T1000 (cell line): ENCODE measurements at regions not wholly inside any gene's neighbourhood (a gene's known extent, or its start where the extent isn't known, plus 50 kb on each side); places are given as distances from the start of the nearest gene placed in this dataset.

Experiments
- DNase-seq: peaks from one replicate; lab custom pipeline; 2025; ENCODE audit warnings: mixed read lengths; lab: John Stamatoyannopoulos, UW

DNA sequence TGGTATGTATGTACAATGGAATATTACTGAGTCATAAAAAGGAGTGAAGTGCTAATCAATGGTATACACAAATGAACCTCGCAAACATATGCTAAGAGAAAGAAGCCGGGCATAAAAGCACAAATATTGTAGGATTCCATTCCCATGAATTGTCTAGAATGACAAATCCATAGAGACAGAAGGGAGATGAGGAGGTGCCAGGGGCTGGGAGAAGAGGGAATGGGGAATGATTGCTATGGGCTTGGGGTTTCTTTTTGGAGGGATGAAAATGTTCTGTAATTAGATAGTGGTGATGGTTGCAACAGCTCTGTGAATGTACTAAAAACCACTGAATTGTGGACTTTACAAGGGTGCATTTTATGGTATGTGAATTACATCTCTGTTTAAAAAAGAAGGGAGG is 73.5 kb downstream of the GLI2 start:
- DNase-seq, result no peak

DNA sequence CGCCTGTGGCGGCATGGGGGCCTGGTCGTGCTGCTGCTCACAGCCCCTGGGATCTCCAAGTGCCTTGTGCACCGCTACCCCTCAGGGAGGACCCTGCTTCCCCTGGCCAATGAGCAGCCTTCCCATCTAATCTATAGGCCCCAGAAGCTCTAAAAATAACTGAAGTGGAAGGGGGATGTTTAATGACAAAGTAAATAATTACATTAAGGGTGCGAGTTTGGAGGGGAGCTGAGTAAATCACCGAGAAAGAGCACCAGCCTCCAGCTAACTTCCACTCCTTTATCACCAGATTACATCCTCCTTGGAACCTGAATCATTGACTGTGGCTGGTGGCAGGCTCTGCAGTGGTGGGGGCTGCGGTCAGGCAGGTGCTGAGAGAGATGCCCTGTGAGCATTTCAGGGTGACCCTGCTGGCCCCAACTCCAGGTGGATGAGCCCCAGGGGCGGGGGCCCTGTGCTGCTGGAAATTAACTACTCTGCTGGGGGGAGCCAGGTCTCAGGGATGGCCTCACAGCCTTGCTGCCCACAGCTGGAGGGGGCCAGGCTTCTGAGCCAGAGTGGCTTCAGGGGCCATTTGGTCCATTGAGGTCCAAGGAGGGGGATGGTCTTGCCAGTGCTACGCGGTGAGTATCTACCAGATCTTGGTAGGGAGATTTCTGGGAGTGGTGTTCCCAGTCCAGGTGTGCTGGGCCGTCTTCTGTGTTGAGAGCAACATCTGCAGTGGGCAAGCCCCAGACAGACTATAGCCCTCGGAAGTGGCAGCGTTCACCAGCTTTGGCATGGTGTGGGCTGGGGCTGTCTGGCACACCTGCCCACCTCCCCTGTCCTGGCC is 74.2 kb downstream of the GLI2 start:
- no peak for DNase-seq

DNA sequence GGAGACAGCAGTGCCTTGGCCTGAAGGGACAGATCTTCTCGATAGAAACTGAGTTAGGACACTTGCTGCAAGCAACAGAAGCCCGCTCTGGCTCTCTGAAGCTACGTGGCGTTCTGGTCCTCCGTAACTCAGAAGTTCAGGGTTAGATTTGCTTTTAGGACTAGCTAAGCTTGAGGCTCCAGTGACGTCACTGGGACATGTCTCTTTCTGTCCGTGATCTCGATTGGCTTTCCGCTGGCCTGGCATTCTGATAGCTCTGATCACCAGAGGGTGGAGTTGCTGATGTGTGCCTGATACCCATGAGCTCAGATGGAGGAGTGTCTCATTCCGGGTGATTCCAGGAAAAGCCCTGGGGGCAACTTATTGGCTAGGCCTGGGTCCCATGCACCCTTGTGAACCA is 75.0 kb downstream of the GLI2 start:
- DNase-seq, result no peak

DNA sequence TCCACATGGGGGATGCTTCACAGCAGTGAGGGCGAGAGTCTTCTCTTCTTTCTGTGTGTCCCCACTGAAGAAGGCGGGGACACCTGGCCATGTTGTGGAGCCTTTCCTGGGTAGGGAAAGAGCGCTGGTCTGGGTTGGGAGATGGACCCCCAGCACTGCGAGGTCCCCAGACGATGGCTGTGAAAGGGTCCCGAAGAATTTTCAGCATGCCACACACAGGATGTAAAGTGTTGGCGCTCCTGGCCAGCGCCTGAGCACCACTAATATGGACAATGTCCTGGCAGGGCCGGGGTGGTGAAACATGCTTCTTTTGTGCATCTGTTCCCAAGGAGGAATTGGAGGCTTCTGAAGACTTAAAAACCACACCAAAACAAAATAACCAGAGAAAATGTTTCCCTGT is 77.2 kb downstream of the GLI2 start:
- DNase-seq, result no peak

DNA sequence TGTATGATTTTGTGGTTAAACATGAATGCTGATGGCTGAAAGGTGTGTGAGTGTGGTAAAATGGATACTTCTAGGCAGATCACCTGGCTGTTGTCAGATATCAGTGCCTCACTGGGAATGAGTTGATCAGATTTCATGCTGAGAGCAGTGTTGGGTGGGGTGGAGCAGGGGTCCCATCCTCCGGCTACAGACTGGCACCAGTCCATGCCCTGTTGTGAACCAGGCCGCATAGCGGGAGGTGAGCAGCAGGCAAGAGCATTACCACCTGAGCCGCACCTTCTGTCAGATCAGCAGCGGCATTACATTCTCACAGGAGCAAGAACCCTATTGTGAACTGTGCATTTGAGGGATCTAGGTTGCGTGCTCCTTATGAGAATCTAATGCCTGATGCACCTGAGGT is 78.7 kb downstream of the GLI2 start:
- no peak for DNase-seq

DNA sequence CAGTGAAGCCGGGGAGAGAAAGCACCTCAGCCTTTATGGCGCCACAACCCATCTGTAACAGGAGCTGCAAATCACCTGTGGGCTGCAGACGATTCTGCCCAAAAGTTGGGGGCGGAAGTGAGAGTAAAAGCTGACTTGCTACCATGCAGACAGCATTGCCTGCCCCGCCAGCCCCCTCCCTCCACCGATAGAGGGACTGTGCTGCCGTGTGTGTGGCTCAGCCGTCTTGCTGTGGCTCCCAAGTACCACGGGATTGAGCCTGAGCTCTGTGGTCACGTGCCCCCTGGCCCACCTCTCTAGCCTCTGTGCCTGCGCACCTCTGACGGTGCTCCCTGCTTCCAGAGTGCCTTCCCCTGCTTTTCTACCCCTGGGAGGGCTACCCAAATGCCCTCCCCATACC is 79.6 kb downstream of the GLI2 start:
- DNase-seq, result no peak

DNA sequence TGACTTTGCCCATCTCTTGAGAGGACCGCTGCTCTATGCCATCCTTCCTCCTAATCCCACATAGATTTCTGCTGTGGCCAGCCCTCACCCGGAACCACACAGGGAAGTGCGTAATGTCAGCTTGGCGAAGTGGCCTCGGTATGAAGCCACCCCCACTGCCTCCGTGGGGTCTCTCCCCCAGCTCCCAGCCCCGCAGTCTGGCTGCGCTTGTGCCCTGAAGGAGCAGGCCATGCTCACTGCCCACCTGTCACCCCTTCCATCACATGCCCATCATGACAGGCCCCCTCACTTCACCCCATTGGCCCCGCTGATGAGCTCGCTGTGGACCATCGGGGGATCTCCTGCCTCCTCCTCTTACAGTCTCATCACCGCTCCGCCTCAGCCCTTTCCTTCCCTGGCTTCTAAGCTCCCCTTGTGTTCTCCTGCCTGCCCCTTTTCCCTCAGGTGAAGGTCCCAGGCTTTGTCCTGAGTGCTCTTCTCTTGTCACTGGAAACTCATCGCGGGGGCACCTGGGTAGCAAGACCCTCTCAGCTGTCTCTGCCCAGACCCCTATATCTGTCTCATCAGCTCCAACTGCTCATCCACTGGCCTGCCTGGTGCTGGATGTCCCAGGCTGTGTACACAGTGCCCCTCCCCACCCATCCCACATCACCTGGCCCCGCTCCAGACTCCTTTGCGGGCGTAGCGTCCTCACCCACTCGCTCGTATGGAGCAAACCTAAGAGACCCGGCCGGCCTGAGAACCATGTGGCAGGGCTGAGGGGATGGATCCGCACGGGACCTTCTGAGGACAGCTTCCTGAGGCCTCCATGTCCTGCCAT is 81.7 kb downstream of the GLI2 start:
- no peak for DNase-seq

DNA sequence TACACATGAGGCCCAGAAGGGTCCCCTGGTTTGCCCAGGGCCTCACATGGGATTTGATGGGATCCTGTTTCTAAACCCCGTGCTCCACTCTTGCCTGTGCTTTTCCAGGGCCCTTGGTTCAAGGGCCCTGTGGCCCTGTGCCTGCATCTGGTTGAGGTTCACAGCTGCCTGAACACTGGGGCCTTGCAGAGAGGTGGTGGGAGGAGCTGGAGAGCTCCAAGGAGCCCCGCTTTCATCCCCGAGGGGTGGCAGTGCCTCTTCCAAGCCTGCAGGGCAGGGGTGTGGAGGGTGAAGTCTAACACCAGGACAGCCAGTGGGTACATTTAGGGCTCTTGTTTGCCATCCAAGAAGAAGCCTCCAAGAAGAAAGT is 82.3 kb downstream of the GLI2 start:
- DNase-seq, result no peak

DNA sequence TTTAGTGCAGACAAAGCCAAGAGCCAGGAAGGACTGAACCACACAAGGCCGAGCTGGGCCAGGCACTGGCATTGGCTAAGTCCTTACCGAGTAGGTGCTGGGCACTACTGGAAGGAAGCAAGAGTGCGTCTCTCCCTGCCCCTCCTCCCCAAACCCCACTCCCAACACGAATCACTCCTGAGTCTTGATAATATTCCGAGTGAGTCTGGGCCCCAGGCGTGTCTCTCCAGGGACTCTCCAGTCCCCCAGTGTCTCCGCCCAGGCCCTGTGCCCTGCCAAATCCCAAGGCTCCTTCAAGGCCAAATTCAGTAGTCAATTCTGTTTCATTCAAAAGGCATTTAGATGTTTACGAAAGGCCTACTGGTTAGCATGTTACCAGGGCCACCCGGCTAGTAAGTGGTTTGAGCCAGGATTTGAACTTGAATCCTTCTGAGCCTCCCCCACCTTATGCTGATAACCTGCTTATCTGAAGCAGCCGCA is 82.8 kb downstream of the GLI2 start:
- DNase-seq, result peak; percentile 61

DNA sequence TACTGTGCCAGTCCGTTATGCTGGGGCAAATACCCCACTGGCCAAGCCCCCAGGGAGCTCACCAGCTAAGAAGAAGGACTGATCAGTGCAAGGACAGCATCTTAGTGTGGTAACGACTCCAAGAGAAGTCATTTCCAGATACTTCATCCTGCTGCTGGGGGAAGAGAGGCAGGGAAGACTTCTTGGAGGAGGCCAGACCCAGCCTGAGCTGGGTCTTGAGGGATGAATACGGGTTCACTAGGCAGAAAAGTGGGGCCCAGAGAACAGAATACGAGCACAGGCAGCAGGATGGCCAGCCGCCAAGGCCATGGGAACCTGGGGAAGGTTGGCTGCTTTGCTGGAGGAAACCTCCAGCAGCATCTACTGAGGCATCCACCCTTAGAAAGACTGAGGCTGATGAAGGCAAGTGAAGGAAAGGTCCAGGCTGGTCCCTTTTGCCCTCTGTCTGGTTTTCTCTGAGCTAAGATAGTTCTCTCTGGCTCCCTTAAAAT is 84.1 kb downstream of the GLI2 start:
- no peak for DNase-seq

DNA sequence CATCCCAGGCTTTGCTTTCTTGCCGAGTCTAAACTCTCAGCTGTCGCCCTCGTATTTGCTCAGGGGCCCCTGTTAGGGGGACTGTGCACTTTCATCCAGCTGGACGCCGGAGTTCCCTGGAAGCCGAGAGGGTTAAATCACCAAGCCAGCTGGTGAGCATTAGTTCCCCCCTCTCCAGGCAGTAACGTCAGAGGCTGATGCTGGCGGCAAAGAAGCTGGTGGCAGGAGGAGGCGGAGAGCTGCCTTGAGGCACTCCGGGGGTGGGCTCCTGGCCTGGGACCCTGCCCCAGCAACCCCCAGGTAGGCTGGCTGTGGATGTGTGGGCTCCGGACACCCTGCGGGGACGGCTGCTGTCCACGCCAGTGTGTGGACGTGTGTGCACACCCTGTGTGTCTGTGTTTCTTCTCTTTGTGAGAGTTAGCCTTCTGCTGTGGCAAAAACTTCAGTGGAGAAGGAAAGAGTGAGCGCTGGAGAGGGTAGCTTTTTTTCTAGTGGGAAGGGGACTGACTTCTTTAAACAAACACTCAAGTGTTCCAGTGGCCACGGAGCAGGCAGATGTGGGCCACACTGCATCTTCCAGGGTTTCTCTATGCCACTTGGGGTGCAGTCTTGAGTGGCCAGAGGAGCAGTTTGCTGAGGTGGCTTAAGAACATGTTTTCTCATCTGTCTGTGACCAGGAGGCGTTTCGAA is 84.7 kb downstream of the GLI2 start:
- DNase-seq, result peak; percentile 30

DNA sequence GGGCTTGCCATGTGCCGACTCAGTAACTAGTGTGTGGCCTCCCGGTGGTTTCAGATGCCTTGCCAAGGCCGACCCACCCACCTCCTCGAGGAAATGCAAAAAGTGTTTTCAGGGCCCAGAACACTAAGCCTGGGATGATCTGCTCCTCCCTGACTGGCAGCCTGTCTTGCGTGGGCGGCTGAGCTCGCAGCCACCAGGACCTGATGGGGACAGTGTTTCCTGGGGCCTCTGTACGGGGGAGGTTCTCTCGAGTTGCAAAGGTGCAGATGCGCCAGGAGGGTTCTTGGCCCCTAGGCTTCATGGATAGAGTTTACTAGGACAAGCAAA is 85.2 kb downstream of the GLI2 start:
- no peak for DNase-seq

DNA sequence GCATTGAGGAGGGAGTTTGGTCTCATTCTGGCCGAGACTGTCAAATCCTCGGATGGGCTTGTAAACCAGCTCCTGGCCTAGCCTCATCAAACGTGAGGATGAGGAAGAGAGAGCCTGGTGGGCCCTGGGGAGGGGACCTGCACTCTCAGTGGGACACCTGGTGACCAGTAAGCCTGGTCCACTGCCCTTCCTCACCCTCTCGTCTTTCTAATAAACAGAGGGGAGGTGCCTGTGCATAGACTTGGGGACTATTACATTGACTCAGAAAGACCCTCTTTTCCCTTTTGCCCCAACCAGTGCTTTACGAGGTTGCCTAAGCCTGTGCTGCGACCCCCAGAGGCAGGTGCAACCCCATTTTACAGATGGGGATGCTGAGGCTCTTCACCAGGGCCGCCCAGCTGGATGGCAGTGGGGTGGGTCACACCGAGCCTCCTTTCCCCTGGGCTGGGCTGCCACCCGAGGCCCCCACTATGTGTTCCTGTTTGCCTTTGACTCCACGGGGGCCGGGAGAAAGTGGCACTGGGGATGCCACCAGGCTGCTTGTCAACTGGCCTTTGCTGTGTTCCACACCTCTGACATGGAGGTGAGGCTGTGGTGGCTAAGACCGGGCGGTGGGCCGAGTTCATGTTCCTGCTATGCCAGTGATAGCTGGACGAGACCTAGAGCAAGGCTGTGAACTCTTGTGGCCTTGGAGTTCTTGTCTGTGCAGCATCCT is 85.9 kb downstream of the GLI2 start:
- no peak for DNase-seq

DNA sequence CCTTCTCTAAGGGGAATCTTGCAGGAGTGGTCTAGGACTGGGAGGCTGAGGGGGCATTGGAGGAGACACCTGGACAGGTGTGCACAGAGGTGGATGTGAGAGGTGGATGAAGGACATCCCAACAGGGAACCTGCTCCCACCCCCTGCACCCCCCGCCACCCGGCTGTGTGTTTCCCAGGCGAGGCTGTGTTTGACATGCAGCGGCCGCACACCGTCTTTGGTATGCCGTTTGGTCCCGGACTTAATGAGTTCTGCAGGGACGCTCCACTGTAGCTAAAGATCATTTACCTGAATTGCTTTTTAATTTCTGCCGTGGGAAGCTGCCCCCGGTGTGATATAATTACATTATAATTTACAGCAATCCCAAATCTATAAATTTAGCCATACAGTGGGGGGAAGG is 87.3 kb downstream of the GLI2 start:
- DNase-seq, result no peak

DNA sequence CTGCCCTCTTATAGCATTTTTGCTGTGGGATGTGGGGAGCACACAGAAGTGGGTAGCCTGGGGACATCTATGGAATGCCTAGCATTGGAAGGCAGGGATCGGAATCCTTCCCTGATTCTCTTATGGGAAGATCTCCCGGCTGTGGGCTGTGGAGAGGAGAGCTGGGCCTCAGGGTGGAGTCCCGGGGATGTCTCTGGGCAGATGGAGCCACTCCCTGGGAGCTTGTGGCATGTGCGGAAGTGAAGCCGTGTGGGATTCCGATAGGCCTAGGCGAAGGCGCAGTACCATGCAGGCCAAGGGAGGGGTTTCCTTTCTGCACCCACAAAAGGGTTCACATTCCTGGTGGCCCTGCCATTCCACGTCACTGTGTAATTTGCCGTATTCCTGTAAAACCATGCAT is 87.9 kb downstream of the GLI2 start:
- no peak for DNase-seq

DNA sequence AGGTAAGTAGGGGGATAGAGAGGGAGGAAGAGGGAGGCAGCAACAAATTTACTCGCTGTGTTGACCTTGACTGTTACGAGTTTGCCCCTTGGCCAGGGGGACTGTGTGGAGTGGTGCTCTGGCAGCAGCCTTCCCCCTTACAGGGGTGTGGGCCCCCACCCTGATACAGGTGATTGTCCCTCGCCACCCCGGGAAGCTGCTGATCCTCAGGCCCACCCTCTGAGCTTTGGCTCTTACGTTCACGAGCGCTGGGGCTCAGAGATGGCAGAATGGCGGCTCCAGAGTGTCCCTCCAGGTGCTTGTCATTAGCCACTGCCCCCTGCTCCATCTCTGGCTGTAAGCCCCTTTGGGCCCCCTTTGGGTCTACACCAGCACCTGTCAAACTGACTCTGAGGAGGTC is 88.6 kb downstream of the GLI2 start:
- no peak for DNase-seq

DNA sequence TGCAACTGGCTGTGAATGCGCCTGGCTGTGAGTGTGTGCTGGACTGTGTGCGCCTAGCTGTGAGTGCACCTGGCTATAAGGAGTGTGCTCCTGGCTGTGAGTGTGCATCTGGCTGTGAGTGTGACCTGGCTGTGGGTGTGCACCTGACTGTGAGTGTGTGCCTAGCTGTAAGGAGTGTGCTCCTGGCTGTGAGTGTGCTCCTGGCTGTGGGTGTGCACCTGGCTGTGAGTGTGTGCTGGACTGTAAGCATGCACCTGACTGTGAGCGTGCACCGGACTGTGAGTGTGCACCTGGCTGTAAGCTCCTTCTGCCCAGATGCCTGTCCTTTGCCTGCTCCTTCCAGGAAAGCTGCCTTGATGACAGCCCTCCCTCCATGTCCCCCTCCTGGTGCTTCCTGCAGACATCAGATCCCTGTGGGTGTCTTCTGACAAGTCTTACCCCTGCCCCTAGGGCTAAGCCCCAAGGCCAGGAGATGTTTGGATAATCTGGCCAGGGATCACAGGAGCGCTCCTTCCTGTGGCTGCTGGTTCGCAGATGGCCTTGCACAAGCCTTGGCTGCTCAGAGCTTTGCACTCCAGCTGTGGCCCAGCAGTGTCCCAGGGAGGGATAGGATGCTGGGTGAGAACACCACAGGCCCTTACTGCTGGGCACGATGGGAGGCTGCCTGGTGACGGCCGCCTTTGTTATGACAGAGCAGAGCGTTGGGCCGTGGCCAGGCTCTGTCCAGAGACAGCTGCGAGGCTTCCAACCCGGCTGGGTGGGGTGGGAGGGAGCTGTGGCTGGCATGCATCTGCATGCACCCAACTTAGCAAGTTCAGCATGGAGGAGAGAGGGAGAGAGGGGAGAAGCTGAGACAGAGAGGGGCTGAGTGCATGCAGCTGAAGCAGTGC is 89.9 kb downstream of the GLI2 start:
- peak; percentile 38 for DNase-seq

DNA sequence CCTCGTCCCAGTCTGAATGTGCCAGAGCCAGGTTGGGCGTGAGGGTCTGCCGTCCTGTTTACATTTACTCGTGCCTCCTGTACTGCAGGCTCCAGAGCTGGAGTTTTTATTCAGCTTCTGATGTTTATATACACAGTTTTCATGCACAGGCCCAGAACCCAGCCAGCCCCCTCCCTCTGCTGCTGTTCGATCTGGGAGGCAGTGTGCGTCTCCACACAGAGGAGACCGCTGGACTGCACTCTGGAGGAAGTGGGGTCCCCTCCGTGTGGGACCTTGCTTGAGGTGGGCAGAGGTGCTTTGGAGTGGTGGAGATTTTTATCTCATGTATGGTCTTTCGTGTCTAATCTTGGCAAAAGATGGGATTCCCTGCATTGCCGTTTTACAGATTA is 90.6 kb downstream of the GLI2 start:
- DNase-seq, result no peak

DNA sequence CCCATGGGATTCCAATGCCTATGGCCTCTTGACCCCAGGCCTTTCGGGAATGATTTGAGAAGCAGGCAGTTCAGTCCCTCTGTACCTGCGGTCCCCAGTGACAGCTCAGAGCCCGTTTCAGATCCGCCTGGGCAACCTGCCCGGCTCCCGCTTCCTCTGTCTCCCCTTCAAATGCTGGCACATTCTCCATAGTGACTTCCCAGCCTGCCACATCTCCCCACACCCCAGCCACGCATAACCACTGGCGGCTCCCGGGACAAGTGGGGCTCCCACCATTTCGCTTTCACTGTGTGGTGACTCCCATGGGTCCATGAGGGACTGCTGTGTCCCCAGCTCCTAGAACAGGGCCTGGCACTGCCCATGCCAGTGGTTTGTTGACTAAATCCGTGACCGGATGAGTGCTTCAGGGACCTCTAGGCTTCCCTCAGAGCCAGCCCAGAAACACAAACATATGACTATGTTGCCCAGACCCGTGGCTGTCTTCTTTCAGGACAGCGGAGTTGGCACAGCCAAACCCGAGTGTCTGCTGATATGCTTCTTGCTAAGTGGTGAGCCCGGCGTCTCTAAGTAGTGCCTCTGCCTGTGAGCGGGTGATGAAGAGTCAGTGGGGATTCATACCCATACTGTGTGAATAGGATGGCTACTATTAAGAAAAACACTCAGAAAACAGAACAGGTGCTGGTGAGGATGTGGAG is 91.2 kb downstream of the GLI2 start:
- no peak for DNase-seq

DNA sequence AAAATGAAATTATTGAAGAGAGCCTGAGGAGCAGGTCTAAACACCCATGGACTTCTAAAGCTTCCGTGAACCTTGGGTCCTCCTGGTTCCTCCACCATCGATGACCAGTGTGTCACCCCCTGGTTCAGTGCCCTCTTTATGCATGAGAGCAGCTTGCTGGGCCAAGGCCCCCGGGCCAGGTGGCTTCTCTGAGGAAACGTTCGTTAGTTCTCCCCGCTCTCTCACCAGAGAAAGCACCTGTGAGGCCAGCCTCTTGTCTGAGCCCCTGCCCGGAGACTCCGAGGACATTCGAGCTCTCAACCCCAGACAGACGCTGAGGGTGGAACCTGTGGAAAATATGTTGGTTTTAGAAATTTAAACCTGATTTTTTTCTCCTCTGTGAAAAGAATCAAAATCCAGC is 92.4 kb downstream of the GLI2 start:
- no peak for DNase-seq
